SK-N-SH (cell line): ENCODE measurements at regions not wholly inside any gene's neighbourhood (a gene's known extent, or its start where the extent isn't known, plus 50 kb on each side); places are given as distances from the start of the nearest gene placed in this dataset.
A peak's percentile ranks its signal among the peaks of the same experiment; 100 is the strongest.

ENCODE experiments used
- CTCF ChIA-PET: fragments of 300-600, 350-600 bp; formaldehyde crosslinking; extraction: SDS; loops from one replicate; lab custom pipeline; 2021; lab: Yijun Ruan, JAX
- POLR2A ChIA-PET: fragments of 350-600 bp; sonication (Branson Sonifier 250); formaldehyde crosslinking; extraction: SDS; loops from one replicate; lab custom pipeline; 2020; ENCODE audit warnings: antibody characterized with exemption, inconsistent platforms; lab: Yijun Ruan, JAX
- DNase-seq: peaks from one replicate; pipeline ENCODE4 v3.0.0; 2012
- H2AFZ ChIP-seq: fragments of 200-600 bp; sonication (generic); 2 replicates; pipeline ENCODE4 v1.8.1; 2016; ENCODE audit warnings: antibody characterized with exemption, mild to moderate bottlenecking, low read depth
- H3F3A ChIP-seq: fragments of 200-600 bp; sonication (generic); replicated peaks from 2 replicates; pipeline ENCODE3; 2016; ENCODE audit warnings: antibody characterized with exemption, mild to moderate bottlenecking; ENCODE audit not compliant: insufficient read depth
- H3K27ac ChIP-seq, 2 experiments: fragments of 200-500 bp in 1 of 2; fragments of 200-600 bp in 1 of 2; sonication (Bioruptor generic) in 1 of 2; sonication (generic), shearing (Covaris generic) in 1 of 2; 2 replicates each; pipeline versions ENCODE4 v1.5.1 to v1.6.1; 2014 to 2016; ENCODE audit warnings: low read depth in 2 of 2, inconsistent platforms in 1 of 2, low read length in 1 of 2, mild to moderate bottlenecking in 1 of 2, mixed read lengths in 1 of 2
- H3K27me3 ChIP-seq: fragments of 200-600 bp; sonication (generic), shearing (Covaris generic); 2 replicates; pipeline ENCODE4 v1.6.1; 2016; ENCODE audit warnings: mixed run types; ENCODE audit not compliant: insufficient read depth
- H3K36me3 ChIP-seq, 2 experiments: fragments of 200-500 bp in 1 of 2; fragments of 200-600 bp in 1 of 2; sonication (Bioruptor generic) in 1 of 2; sonication (generic) in 1 of 2; replicated peaks in 1 of 2; 2 replicates each; pipeline versions ENCODE3 to v1.5.1; 2014 to 2016; ENCODE audit warnings: low read length in 1 of 2, mild to moderate bottlenecking in 1 of 2; ENCODE audit not compliant: insufficient read depth in 2 of 2, control insufficient read depth in 1 of 2
- H3K4me1 ChIP-seq, 2 experiments: fragments of 200-500 bp in 1 of 2; fragments of 200-600 bp in 1 of 2; sonication (Bioruptor generic) in 1 of 2; sonication (generic), shearing (Covaris generic) in 1 of 2; 2 replicates each; pipeline versions ENCODE4 v1.5.1 to v1.6.1; 2014 to 2016; ENCODE audit warnings: low read depth in 1 of 2, low read length in 1 of 2, mixed run types in 1 of 2; ENCODE audit not compliant: insufficient read depth in 2 of 2, control insufficient read depth in 1 of 2
- H3K4me2 ChIP-seq: fragments of 200-600 bp; sonication (generic), shearing (Covaris generic); 2 replicates; pipeline ENCODE4 v1.6.1; 2017; ENCODE audit warnings: mixed run types
- H3K4me3 ChIP-seq, 2 experiments: fragments of 200-500 bp in 1 of 2; fragments of 200-600 bp in 1 of 2; sonication (Bioruptor generic) in 1 of 2; sonication (generic), shearing (Covaris generic) in 1 of 2; 2 replicates each; pipeline versions ENCODE4 v1.5.1 to v1.8.1; 2014 to 2016; ENCODE audit warnings: low read depth in 2 of 2, inconsistent platforms in 1 of 2, low read length in 1 of 2, mild to moderate bottlenecking in 1 of 2, mixed read lengths in 1 of 2, moderate library complexity in 1 of 2
- H3K79me2 ChIP-seq: fragments of 200-600 bp; sonication (generic); 2 replicates; pipeline ENCODE4 v1.8.1; 2017; ENCODE audit warnings: mild to moderate bottlenecking; ENCODE audit not compliant: insufficient read depth
- H3K9ac ChIP-seq: fragments of 200-600 bp; sonication (generic); 2 replicates; pipeline ENCODE4 v1.6.1; 2017; ENCODE audit warnings: mixed run types
- H3K9me2 ChIP-seq: fragments of 200-600 bp; sonication (generic); 2 replicates; pipeline ENCODE4 v1.6.1; 2017; ENCODE audit warnings: mixed run types
- H3K9me3 ChIP-seq: fragments of 200-600 bp; sonication (generic); 2 replicates; pipeline ENCODE4 v1.6.1; 2017; ENCODE audit warnings: mixed run types, mild to moderate bottlenecking, moderate library complexity
- H4K20me1 ChIP-seq: fragments of 200-600 bp; sonication (generic); 2 replicates; pipeline ENCODE4 v1.6.1; 2017; ENCODE audit warnings: mild to moderate bottlenecking, mixed run types; ENCODE audit not compliant: insufficient read depth
- CHD2 ChIP-seq: fragments of 150-350 bp; IDR thresholded peaks from 2 replicates; pipeline ENCODE4 v1.6.1; 2018; ENCODE audit warnings: low read length; ENCODE audit not compliant: partially characterized antibody
- FOXJ3 ChIP-seq: sonication (generic); formaldehyde crosslinking; IDR thresholded peaks from 2 replicates; pipeline ENCODE4 v1.5.1; 2020; ENCODE audit warnings: mild to moderate bottlenecking, missing genetic modification reagents
- FOXM1 ChIP-seq: IDR thresholded peaks from 2 replicates; pipeline ENCODE4 v1.4.0; 2012; ENCODE audit warnings: low read depth, mild to moderate bottlenecking
- GATA2 ChIP-seq: sonication (generic); formaldehyde crosslinking; IDR thresholded peaks from 2 replicates; pipeline ENCODE4 v1.5.0; 2020; ENCODE audit warnings: mild to moderate bottlenecking, missing genetic modification reagents
- JUND ChIP-seq: IDR thresholded peaks from 2 replicates; pipeline ENCODE4 v1.4.0; 2012
- MEF2A ChIP-seq: IDR thresholded peaks from 2 replicates; pipeline ENCODE4 v1.4.0; 2012; ENCODE audit warnings: low read depth, borderline replicate concordance
- MXI1 ChIP-seq: IDR thresholded peaks from 2 replicates; pipeline ENCODE4 v1.6.1; 2012; ENCODE audit warnings: mild to moderate bottlenecking, low read depth, low read length, improper control_type of control experiment
- RAD21 ChIP-seq: IDR thresholded peaks from 2 replicates; pipeline ENCODE4 v1.6.1; 2012; ENCODE audit warnings: mild to moderate bottlenecking, low read length
- RXRA ChIP-seq: IDR thresholded peaks from 2 replicates; pipeline ENCODE4 v1.4.0; 2012; ENCODE audit warnings: low read depth, mild to moderate bottlenecking, borderline replicate concordance
- SIN3A ChIP-seq: IDR thresholded peaks from 2 replicates; pipeline ENCODE4 v1.6.1; 2012; ENCODE audit warnings: low read depth, mild to moderate bottlenecking, low read length, moderate library complexity, borderline replicate concordance
- SMC3 ChIP-seq: IDR thresholded peaks from 2 replicates; pipeline ENCODE4 v1.6.1; 2012; ENCODE audit warnings: low read depth, low read length, improper control_type of control experiment
- TEAD4 ChIP-seq: IDR thresholded peaks from 2 replicates; pipeline ENCODE4 v1.4.0; 2012; ENCODE audit warnings: mild to moderate bottlenecking, borderline replicate concordance; ENCODE audit not compliant: insufficient read depth
- WGBS: methylation state at CpG from one replicate; pipeline ENCODE4 v1.1.6; 2017; ENCODE audit warnings: low lambda C conversion rate; 5-methylcytosine and 5-hydroxymethylcytosine counted together
- TF ChIP-seq, protein P1 (sequence below): fragments of 200-600 bp; sonication (generic); IDR thresholded peaks from 2 replicates; pipeline ENCODE4 v1.6.1; 2017; ENCODE audit warnings: antibody characterized with exemption, mild to moderate bottlenecking, moderate library complexity
- TF ChIP-seq, protein P2 (sequence below): fragments of 150-350 bp; IDR thresholded peaks from 2 replicates; pipeline ENCODE4 v1.6.1; 2017; ENCODE audit warnings: antibody characterized with exemption, low read length, low read depth, borderline replicate concordance
- TF ChIP-seq, protein P3 (sequence below): IDR thresholded peaks from 2 replicates; pipeline ENCODE4 v1.4.0; 2012; ENCODE audit warnings: low read depth, borderline replicate concordance
- TF ChIP-seq, protein P4 (sequence below): IDR thresholded peaks from 2 replicates; pipeline ENCODE4; 2012

DNA sequence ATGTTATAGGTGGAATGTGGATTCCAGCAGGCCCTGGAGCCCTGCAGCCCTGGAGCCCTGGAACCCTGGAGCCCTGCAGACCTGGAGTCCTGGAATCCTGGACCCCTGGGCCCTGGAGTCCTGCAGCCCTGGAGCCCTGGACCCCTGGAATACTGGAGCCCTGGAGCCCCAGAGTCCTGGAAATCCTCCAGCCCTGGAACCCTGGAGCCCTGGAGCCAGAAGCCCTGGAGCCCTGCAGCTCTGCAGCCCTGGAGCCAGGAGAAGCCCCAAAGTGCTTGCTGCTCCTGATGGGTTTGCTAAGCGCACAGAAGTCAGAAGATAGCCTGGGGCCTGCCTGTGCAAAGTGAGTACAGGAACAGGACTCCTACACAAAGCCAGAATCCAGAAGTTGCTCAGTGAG lies 223.1 kb upstream of the PDE10A start (continued):
- TF ChIP-seq TEAD4, result no peak
- TF ChIP-seq, all 33 proteins: peak for 0

DNA sequence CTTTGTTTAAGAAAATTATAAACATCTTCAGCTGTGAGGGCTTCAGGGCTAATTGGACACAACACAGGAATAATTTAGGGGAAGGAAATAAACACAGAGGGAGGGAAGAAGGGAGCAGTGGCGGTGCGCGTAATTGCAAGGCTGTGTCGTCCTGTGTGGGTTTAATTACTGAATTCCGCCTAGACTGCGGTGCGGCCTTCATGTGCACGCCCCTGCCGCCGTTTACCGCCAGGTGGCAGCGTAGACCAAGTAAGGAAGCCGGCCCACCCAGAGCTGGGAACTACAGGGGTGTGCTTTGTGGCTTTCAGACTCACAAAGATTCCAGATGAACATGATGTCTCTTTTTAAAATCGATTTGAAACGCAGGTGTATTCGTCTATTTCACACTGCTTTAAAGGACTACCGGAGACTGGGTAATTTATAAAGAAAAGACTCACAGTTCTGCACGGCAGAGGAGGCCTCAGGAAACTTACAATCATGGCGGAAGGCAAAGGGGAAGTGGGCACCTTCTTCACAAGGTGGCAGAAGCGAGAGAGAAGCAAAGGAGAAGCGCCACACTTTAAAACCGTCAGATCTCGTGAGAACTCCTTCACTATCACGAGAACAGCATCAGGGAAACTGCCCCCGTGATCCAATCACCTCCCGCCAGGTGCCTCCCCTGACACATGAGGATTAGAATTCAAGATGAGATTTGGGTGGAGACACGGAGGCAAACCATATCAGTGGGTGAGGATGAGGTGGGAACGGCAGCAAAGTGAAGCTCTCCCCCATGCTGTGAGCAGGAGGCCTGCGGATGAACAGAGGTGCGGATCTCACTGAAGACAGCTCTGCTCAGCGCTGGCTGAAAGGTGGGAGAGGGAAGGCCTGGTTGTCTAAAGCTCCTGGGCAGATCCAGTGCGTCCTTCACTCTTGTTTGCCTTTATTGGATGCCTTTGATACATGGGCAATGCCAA lies 222.0 kb upstream of the PDE10A start:
- H3K79me2 ChIP-seq, result no peaks in the 10 kb centered on the region
- no peaks in the 10 kb centered on the region for H3K36me3 ChIP-seq
- H3F3A ChIP-seq, result no peaks in the 10 kb centered on the region
- no peak overlapping the region for H2AFZ ChIP-seq
- no peaks in the 10 kb centered on the region for H3K9me2 ChIP-seq
- H4K20me1 ChIP-seq, result no peaks in the 10 kb centered on the region
- H3K4me3 ChIP-seq, result no peak overlapping the region; a peak in 1 of 4 replicates
- no peaks in the 10 kb centered on the region for H3K27me3 ChIP-seq
- 33% methylated on average over 31 of the region's 32 CpGs for WGBS
- H3K9me3 ChIP-seq, result no peaks in the 10 kb centered on the region
- peaks cover 0 to 3% of the 10 kb centered on the region in 2 experiments; a peak in 1 of 4 replicates for H3K4me1 ChIP-seq
- ChIA-PET CTCF (interaction anchor here (0.5 to 12.6 kb wide), 37 partner anchors 9 to 445 kb away, joined by 3 to 341 read pairs (median 5); no protein-coding TSS in a partner anchor), POLR2A (interaction anchor here (1.1 kb wide), 1 partner anchor 221 kb away, joined by 3 read pairs; no protein-coding TSS in a partner anchor)
- no peak overlapping the region for H3K4me2 ChIP-seq
- no peak overlapping the region for H3K27ac ChIP-seq
- peak; percentile 82 for DNase-seq
- TF ChIP-seq FOXM1 (no peak), GATA2 (CRISPR knock-in tag) (no peak), JUND (no peak), RXRA (no peak), CHD2 (no peak), SIN3A (no peak), RAD21 (peak; percentile 88), SMC3 (peak; percentile 83), MXI1 (0 out of 2 replicates have a peak, but pooled peaks have one; percentile 19), FOXJ3 (no peak), MEF2A (no peak)
- TF ChIP-seq, protein P1, sequence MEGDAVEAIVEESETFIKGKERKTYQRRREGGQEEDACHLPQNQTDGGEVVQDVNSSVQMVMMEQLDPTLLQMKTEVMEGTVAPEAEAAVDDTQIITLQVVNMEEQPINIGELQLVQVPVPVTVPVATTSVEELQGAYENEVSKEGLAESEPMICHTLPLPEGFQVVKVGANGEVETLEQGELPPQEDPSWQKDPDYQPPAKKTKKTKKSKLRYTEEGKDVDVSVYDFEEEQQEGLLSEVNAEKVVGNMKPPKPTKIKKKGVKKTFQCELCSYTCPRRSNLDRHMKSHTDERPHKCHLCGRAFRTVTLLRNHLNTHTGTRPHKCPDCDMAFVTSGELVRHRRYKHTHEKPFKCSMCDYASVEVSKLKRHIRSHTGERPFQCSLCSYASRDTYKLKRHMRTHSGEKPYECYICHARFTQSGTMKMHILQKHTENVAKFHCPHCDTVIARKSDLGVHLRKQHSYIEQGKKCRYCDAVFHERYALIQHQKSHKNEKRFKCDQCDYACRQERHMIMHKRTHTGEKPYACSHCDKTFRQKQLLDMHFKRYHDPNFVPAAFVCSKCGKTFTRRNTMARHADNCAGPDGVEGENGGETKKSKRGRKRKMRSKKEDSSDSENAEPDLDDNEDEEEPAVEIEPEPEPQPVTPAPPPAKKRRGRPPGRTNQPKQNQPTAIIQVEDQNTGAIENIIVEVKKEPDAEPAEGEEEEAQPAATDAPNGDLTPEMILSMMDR, result peak; percentile 49
- TF ChIP-seq, protein P2, sequence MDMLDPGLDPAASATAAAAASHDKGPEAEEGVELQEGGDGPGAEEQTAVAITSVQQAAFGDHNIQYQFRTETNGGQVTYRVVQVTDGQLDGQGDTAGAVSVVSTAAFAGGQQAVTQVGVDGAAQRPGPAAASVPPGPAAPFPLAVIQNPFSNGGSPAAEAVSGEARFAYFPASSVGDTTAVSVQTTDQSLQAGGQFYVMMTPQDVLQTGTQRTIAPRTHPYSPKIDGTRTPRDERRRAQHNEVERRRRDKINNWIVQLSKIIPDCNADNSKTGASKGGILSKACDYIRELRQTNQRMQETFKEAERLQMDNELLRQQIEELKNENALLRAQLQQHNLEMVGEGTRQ, result no peak
- TF ChIP-seq, protein P3, sequence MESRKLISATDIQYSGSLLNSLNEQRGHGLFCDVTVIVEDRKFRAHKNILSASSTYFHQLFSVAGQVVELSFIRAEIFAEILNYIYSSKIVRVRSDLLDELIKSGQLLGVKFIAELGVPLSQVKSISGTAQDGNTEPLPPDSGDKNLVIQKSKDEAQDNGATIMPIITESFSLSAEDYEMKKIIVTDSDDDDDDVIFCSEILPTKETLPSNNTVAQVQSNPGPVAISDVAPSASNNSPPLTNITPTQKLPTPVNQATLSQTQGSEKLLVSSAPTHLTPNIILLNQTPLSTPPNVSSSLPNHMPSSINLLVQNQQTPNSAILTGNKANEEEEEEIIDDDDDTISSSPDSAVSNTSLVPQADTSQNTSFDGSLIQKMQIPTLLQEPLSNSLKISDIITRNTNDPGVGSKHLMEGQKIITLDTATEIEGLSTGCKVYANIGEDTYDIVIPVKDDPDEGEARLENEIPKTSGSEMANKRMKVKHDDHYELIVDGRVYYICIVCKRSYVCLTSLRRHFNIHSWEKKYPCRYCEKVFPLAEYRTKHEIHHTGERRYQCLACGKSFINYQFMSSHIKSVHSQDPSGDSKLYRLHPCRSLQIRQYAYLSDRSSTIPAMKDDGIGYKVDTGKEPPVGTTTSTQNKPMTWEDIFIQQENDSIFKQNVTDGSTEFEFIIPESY, result no peak
- TF ChIP-seq, protein P4, sequence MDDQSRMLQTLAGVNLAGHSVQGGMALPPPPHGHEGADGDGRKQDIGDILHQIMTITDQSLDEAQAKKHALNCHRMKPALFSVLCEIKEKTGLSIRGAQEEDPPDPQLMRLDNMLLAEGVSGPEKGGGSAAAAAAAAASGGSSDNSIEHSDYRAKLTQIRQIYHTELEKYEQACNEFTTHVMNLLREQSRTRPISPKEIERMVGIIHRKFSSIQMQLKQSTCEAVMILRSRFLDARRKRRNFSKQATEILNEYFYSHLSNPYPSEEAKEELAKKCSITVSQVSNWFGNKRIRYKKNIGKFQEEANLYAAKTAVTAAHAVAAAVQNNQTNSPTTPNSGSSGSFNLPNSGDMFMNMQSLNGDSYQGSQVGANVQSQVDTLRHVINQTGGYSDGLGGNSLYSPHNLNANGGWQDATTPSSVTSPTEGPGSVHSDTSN, result no peak
- H3K9ac ChIP-seq, result no peak overlapping the region
